Daoy (cell line): ENCODE measurements at regions not wholly inside any gene's neighbourhood (a gene's known extent, or its start where the extent isn't known, plus 50 kb on each side); places are given as distances from the start of the nearest gene placed in this dataset.
A peak's percentile ranks its signal among the peaks of the same experiment; 100 is the strongest.

Experiments
- DNase-seq: peaks from one replicate; pipeline ENCODE4 v3.0.0-alpha.2; 2015; ENCODE audit warnings: low read depth

DNA sequence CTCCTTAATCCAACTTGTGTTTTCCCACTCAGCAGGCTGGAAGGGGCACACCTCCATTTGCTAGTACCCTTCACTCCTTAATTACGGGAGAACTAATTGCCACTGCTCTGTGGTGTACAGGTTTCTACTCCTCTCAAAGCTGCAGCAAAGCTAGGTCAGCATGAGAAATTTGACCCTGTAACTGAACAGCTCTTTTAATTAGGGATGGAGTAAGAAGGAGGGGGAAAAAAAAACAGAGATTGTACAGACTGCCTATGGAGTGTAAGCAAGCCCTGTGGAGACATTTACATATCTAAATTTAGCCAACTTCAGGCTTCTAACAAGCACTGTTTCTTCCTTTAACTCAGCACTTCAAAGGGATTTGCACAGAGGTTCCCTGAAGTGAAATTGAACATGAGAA, 629.7 kb upstream of the SETBP1 start:
- DNase-seq: no peak

DNA sequence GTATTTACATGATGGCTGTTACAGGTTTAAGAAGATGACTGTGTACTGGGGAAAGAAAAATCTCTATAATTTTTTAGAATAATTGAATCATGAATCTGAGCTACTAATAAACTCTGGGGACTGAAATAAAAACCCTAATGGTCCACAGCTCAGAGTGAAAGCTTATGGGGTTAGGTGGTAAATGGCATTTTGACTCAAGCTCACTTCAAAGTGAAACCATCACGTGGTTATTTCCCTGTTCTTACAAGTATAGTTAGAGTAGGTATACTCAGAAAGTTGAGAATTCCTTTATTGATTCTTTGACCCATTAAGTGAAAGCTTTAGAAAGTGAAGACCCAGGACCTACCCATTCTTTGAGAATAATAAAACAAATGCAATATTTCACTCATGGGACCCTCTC, 626.2 kb upstream of the SETBP1 start:
- no peak for DNase-seq

DNA sequence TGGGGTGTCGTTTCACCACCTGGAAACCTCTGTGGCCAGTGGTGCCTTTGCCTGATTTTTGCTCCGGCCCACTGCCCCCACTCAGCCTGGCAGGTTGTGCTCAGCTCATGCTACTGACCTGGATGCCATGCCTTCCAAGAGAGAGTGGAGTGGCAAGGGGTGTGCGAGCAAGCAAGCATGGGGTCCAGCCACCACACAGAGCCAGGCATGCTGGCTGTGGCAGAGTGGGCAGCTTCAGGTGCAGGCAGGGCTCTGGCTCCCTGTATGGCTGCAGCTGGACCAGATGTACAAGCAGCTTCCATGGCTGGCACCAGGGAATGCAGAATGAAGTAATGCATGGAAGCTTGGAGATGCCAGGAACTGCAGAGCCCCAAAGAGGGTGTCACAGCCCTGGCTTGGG, 620.5 kb upstream of the SETBP1 start:
- DNase-seq: no peak

DNA sequence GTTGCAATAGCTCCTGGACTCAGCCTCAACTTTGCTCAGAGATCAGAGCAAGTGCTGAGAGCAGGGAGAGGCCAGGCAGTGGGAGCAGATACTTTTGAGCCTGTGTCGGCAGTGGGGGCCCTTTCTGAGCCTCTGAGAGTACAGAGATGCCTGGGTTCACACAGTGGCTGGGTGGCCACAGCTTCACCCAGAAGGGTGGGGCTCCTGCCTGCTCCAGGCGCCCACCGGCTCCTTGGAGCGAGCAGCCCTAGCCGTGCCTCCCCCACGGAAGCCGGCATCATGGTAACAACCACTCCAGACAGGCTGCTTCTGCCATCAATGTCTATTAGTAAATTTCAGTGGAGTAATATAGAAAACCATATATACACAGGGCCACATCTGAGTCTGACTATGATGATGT, 619.2 kb upstream of the SETBP1 start:
- DNase-seq: no peak

DNA sequence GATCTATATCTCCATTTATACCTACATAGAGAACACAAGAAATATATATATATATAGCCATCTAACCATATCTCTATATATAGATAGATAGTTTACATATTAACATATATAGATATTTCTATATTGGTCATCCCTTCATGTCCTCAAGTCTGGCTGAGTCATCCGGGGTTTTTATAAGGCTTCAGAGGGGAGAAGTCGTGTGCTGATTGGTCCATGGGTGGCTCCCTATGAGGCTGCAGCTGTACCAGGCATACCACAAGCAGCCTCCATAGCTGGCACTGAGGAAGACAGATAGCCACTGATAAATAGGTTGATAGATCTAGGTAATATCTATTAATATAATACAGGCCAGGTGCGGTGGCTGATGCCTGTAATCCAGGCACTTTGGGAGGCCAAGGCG, 618.3 kb upstream of the SETBP1 start:
- no peak for DNase-seq

DNA sequence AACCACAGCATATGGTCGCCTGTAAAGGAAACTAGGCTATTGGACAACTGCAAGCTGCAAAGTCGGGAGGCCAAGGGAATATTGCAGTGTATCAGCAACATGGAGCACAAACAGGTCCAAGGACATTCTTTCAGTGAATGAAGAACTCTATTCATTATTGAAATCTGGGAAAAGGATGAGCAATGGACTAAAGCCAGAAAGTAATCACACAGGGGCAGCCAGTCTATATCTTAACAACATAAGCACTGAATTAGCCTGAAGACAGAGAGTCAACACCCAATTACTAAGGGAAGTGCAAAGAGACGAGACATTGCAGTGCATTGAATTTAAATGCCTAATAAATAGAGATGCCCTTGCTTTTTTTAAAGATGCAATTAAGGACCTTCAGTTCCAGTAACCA, 615.5 kb upstream of the SETBP1 start:
- DNase-seq: no peak

DNA sequence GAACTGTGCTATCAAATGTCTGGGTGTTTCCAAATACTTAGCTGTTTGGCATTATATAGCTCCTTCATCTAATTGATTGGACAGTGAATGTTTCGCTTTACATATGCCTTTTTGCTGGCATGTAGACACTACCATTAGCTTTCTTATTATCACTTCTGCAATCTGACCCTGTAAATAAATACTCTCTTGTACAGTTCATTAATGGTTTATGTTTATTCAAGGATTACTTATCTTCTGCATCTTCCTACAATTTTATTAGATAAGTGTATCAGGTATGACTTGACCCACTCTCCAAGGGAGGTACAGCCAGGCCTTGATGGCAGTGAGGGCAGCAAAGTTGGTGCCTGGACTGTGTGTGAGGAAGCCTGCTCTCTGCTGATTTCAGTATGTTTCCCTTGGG, 614.1 kb upstream of the SETBP1 start:
- no peak for DNase-seq

DNA sequence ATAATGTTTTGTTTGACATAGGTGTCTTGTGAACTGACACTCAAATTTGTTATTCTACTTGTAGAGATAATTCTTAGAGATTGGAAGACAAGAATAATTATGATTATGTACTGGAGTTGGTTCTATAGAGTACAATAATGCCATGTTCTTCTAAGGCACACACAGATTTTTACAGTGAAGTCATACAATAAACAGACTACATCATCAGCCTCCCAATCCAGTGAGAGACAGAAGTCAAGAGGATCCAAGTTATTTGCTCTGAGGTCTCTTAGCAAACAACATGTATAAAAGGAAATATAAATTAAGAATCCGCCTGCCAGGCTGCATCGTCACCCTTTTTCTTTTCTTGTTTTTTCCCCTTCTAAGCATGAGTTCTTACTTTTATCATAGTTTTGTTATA, 613.5 kb upstream of the SETBP1 start:
- DNase-seq: no peak

DNA sequence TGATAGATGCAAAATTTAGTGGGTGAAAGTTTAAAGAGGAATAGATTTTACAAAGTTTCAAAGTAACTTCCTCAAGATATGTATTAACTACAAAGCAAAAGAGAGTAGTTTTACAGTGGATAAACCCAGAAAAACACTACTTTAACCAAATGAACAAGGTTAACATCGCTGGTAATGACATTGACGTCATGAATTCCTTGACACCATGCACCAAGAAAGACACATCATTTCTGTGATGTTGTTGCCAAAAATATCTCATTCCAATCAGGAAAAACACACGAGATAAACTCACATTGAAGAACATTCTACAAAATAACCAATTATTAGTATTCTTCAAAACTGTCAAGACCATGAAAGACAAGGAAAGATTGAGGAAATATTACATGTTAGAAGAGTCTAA, 605.6 kb upstream of the SETBP1 start:
- DNase-seq: no peak

DNA sequence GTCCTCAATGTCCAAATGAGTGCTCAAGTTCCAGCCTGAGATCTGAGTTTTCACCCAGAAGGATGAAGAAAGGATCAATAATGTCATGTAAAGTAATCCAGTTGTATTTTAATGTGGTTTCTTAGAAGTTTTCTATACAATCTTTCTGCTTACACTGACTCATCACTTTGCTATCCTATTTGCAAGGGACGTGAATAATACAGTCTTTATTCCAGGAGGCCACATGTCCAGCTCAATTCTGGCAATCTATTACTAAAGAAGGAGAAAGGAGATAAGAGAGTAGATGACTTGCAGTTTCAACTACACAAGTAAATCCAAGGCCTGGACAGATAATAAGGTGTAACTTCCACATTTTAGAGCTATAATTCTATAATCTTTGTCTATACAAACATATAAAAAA, 601.1 kb upstream of the SETBP1 start:
- no peak for DNase-seq

DNA sequence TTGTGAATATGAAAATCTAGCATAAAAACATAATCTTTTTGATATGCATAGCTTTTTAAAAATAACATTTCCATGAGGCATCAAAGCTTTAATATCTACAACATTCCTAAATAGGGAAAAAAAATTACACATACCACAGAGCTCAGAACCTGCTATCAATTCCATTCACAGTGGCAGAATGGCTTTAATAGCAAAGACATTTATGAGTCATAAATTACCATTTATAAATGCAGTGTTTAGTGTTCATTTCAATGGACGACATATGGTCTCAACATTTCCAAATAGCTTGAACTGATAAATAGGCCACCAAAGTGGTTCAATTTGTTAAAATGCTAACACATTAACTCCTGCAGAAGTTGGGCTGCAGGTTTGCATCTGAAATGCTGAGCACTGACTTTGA, 600.6 kb upstream of the SETBP1 start:
- DNase-seq: no peak

DNA sequence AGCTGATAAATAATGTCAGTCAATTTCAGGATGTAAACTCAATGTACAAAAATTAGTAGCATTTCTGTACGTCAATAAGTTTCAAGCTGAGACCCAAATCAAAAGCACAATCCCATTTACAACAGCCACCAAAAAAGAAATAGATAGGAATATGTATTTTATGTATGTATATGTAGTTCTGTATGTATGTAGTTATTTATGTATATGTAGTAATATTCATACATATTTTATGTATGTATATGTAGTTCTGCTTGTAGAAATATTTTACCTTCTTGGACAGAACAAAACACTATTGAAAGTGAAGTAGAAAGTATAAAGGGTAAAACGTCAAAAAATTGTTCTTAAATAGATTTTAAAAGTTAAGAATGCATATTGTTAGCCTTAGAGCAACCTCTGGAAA, 591.0 kb upstream of the SETBP1 start:
- DNase-seq: no peak

DNA sequence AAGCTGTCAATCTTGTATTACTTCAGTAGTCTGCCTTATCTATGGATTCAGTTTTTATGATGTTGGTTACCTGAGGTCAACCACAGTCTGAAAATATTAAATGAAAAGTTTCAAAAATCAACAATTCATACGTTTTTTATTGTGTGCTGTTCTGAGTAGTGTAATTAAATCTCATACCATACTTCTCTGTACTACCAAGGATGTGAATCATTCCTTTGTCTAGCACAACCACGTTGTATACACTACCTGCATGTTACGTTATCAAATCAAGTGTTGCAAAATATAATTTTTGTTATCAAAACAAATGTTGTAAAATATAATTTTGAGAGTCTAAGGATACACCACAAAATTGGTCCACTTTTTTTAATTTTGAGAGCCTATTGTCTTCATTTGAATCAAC, 590.2 kb upstream of the SETBP1 start:
- DNase-seq: no peak

DNA sequence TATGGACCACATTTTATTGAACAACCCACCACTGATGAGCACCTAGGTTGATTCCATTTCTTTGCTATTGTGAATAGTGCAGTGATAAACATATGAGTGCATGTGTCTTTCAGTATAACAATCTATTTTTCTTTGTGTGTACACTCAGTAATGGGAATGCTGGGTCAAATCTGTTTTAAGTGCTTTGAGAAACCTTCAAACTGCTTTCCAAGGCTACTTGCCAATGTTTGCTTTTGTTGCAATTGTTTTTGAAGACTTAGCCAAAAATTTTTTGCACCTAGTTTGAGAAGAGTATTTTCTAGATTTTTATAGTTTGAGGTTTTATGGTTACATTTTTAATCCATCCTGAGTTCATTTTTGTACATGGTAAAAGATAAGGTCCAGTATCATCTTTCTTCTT, 587.4 kb upstream of the SETBP1 start:
- DNase-seq: no peak

DNA sequence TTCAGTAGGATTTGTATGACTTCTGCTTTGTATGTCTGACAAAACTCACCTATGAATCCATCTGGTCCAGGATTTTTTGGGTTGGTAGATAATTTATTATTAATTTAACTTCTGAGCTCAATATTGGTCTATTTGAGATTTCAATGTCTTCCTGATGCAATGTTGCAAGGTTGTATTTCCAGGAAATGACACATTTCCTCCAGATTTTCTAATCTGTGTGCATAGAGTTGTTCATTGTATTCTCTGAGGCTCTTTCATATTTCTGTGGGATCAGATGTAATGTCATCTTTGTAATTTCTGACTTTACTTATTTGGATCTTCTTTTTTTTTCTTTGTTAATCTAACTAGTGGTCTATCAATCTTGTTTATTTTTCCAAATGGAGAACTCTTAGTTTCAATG, 584.7 kb upstream of the SETBP1 start:
- DNase-seq: no peak

DNA sequence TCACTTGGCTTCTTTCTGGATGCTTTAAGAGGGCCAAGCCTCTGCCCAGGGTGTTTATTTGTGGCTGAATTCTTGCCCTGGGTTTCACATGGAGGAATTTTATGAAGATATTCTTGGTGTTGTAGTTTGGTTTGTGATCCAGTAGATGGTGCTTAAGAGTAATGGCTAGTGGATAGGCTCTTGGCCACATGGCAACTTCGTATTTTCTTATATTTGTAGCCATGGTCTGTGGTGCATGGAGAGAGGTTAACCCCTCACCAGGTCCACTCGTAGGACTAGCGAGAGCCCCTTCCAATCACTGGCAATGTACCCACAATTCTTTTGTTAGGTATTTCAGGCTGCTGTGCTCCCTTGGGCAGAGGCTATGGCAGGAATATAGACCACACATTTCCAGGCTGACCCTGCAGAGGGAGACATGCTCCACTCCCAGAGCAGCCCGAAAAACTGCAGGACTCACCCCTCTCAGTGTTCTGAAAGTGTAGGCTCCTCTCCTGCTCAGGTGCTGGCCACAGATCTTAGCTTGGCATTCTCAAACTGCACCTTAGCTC, 582.1 kb upstream of the SETBP1 start:
- DNase-seq: no peak

DNA sequence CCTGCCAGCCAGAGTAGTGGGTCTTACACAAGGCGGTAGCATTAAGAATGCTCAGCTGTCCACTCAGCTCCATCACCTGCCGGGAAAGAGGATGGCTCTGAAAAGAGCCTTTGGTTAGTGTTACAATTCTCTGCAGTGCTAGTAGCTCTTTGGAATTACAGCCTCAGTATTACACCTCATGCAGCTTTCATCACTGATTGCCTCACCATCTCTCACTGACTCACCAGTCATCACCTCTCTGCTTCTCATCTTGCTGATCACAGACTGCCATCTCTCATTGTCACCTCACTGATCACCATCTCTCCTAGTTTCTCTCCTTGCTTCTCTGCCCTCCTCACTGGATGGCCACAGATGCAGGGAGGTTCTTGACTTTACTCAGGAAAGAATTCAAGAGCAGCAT, 573.5 kb upstream of the SETBP1 start:
- DNase-seq: no peak

DNA sequence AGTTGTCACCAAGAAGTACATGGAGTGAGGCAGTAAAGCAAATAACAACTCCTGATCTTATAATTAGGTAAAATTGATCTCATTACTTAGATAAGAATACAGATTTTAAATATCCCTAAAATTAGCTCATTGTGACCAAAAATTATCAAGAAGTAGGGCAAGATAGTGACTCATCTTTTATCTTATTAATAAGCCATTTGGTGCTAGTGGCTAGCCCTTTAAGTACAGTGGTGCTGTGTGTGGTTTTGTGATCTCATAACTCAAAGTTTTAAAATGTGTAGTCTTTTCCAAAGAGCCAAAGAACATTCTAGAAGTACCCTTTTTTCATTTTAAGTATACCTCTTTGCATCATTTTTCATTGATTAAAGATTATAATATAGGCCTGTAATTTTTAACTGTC, 569.4 kb upstream of the SETBP1 start:
- DNase-seq: no peak

DNA sequence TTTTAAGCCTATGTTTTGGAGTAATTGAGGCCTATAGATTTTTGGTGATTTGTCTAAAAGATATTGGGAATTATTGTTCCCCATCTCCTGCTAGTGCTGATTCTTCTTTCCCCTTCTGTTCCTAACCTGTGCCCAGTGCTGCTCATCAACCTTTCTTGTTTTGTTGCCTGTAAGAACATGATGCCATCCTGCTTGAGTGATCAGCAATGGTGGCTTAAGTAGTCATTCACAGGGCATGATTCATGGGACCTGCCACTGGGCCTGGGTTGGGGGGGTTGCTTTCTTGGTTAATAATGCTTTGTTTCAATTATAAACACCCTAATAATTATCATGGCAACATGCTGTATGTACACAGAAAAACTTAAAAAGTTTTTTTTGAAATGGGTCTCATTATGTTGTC, 562.9 kb upstream of the SETBP1 start:
- DNase-seq: no peak

DNA sequence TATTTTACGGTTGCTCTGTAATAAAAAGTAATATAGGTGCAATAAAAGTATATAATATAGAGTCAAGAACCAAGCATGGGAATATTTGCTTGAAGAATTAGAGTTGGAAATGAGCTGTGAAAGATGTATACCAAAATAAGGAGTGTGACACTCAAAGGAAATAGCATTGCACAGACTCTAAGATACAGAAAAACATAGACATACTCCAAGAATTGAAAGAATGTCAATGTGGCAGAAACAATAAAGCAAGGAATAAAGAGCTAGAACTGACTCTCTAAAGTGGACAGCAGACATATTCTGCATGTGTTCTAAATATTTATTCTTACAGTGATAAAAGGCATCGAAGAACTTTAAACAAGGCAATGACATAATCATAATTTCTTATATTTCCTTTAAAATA, 561.1 kb upstream of the SETBP1 start:
- no peak for DNase-seq

DNA sequence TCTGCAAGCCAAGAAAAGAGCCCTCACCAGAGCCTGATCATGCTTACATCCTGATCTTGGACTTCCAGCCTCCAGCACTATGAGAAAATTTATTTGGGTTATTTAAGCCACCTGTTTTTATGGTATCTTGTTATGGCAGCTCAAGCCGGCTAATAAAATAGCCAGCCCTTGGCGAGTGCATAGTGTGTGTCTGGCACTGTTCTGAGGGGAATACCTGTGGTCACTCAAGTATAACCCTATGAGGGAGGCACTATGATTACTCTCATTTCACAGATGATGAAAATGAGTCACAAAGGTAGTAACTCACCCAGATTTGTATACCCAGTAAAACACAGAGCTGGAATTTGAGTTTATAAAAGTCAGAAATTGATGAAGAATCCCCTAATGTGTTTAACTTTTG, 556.9 kb upstream of the SETBP1 start:
- DNase-seq: no peak

DNA sequence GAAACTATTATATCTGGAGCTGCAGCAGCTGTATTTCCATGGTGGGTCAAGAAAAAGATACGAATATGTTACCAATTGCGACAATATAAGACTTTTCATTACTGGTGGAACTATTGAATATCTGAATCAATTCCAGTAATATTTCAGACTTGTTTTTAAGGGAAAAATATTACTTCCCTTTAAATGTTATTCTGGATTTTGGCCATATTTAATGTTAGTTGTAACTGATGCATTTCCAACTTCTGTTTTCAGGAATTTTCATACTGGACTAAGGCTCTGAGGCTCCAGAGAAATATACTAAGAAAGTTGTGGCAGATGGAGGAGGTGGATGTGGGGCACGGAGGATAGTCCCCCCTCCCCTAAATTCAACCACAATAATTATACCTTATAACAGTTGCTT, 555.2 kb upstream of the SETBP1 start:
- DNase-seq: no peak

DNA sequence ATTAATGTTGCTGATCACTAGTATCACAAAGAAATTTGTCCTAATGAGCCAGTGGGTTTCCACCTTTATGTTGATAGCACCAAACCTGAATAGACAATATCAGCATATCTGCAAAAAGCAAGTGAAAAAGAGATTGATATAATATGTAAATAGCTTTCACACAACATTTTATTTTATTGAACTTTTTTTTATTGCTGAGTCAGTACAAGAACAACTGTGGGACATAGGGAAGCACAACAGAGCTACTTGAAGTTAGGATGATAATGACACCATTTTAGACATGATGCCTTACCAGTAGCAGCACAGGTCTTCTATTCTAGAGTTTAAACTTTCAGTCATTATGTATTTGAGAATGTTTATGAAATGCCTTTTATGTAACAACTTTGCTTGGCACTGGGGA, 554.1 kb upstream of the SETBP1 start:
- DNase-seq: no peak

DNA sequence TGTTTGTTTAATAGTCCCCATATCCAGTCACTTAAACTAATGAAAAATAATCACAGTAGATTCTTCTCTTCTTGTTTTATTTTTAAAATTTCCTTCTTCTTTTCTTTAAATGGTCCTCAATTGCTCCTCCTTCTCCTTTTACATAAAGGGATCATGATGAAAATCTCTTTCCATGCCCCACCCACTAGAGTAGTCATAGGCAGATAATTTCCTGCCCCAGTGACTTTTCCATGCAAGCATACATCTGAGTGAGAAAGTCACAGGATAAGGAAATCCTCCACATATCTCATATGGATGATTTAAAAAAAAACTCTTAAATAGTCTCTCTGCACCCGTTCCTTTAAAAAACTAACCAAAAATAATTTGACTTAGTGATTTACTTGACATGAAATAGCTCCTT, 552.3 kb upstream of the SETBP1 start:
- no peak for DNase-seq

DNA sequence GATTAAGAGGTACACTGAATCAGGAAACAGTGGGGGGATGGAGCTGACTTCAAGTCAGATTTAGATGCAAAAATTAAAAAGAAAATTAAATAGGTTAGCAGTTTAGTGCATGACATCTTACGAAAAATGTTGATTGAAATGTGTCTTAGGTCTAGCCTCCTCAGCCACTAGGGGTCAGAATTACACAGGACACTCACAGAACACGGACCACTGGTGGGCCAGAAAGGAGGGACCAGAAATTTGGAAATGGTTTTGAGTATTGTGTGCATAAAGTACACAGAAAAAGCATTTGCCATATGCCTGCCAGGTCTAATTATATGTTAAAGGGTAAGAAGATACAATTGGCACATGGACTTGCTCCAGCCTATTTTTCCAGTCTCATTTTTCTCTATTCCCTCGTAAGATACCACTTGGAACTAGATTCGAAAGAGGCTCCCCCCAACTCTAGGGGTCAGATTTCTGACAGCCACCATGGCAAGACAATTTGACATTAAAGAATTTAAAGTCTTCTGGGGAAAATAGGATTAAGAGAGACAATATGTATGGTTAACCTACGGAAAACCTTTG, 550.2 kb upstream of the SETBP1 start:
- DNase-seq: peak; percentile 1
